ENCODE measurements at regions not wholly inside any gene's neighbourhood (a gene's known extent, or its start where the extent isn't known, plus 50 kb on each side); places are given as distances from the start of the nearest gene placed in this dataset.
"Not testable (repeated sequence)": the region's sequence is repeated elsewhere in the genome, so short reads cannot be mapped to it uniquely, and the experiment has no call there.

DNA sequence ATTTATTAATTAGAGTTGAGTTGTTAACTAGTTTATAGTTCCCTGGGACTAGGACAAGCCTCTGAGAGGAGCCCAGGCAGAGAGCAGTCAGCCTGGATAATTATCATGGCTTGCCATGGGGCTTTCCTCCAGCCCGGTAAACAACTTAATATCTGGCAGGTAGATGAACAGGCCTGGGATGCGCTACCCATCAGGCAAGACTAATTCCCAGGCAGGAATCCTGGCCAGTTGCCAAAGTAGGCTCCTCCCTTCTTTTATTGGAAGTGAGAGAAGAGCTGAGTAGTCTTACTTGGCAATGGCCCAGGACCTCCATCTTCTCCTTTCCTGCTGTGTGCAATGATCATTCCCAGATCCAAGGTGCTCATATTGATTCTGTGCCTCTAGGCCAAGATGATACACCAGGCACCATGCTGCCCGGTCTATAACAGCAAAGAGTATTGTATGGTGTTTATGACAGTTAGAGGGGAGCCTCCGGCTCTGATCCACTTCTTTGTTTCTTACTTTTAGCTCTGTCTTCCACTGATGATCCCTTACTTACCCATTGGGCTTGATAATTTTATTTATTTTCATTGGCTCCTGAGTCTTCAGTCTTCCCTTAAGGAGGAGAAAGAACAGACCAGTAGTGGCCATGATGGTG, 408.7 kb downstream of the REEP3 start:
- DNase-seq, result no peak

DNA sequence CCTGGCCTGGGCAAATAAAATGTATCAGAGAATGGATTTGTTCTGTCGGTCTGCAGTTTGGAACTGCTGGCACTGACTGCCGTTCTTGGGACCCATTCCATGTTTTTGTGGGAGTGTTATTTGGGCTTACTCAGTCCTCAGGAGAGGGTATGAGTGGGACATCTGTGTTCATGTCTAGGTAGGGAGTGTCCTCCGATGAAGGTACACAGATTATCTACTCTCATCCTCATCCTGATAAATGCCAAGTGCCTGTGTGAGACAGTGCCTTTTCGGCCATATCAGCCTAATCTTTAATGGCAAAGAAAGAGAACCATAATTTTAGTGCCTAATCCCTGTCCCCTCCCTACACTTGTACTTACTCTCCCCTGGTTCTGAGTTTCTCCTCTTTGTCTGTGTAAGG, 409.4 kb downstream of the REEP3 start:
- DNase-seq, result no peak

DNA sequence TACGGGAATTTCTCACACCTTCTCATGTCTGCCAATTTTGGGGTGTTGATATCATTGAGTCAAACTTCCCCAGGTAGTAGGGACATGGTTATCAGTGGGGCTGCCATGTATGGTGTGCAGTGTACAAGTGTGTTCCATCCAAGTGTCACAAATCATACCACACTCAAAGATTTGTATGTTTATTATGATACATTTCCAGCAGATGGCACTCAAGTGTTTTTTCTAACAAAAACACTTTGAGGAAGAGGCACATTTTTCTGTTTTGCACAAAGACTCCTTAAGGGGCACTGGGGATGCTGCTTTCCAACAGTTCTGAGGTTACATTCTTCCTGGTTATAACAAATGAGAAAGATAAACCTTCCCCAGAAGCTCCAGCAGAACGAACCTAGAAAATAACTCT, 414.5 kb downstream of the REEP3 start:
- DNase-seq, result no peak

DNA sequence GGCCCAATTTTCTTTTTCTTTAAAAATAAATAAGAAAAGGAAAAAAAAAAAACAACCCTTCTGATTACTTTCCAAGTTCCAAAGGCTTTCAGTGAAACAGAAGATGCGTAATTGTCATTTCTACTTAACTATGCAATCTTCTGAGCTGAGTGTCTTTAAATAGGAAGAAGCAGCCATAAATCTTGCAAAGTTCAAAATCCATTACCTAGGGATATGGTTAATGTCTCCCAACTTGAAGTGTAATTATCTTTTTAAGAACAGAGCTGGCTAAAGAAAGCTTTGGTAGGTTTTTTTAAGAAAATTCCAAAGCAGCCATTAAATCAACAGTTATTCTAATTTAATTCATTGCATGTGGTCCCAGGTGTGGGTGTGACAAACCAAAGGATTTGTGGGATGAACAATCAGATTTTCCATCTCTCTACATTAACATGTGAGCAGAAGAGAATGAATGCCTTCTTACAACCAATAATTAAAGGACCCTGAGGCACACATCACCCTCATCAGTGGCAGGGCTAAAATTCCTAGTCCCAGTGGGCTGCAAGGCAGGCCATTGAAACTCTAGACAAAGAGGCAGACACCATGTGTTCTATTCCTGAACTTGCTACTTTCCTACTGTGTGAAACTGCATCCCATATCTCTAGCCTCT, 419.2 kb downstream of the REEP3 start:
- no peak for DNase-seq

- no peak for DNase-seq
Observed at GRCh38 chr10:63964406-63964805, 443.2 kb downstream of the REEP3 start.

DNA sequence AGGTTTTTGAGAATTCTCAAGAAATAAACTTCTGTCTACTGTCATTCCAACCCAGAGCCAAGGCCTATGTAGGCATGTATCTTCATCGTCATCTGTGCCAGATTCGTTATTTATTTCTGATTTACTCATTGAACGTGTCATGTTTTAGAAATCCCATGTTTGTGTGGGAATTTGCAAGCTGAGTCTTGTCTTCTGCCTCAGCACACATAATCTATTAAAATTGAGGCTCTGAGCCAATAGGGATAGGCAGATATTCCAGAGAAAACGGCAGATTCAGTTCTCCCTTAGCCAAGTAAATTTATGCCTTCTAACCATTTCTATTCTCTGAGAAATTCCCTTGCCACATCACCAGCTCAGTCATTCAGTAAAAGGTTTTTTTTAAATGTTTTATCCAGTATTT, 444.6 kb downstream of the REEP3 start:
- DNase-seq, result no peak

GRCh38 chr10:63972949-63973827, 452.0 kb downstream of the REEP3 start:
- DNase-seq, result no peak

DNA sequence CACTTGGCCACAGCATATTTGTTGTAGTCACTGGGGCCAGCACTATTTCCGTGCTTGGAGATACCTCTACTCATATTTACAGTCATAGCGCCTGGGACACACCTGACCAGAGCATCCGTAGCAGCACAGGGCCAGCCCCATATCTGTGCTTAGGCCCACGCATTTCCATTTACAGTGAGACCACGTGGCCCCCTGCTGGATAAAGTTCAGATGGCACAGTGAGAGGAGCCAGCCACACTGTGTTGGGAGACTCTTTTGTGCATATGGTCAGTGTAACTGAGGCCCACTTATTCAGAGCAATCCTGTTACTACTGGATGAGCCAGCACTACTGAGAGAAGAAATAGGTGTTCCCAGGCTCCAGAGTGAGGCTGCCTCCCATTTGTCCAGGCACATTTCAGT, 455.3 kb downstream of the REEP3 start:
- DNase-seq, result peak; percentile 10

GRCh38 chr10:63977329-63977923, 456.2 kb downstream of the REEP3 start:
- DNase-seq, result no peak

GRCh38 chr10:63980870-63981269, 459.7 kb downstream of the REEP3 start:
- not testable (repeated sequence) for DNase-seq

- DNase-seq, result not testable (repeated sequence)
Observed at GRCh38 chr10:63984061-63984460, 462.9 kb downstream of the REEP3 start.

GRCh38 chr10:63986536-63986935, 465.3 kb downstream of the REEP3 start:
- DNase-seq, result no peak

GRCh38 chr10:63987212-63987611, 466.0 kb downstream of the REEP3 start:
- DNase-seq, result no peak

GRCh38 chr10:63994371-63994770, 473.2 kb downstream of the REEP3 start:
- DNase-seq, result no peak

- DNase-seq, result no peak
Observed at GRCh38 chr10:64007157-64007556, 486.0 kb downstream of the REEP3 start.

DNA sequence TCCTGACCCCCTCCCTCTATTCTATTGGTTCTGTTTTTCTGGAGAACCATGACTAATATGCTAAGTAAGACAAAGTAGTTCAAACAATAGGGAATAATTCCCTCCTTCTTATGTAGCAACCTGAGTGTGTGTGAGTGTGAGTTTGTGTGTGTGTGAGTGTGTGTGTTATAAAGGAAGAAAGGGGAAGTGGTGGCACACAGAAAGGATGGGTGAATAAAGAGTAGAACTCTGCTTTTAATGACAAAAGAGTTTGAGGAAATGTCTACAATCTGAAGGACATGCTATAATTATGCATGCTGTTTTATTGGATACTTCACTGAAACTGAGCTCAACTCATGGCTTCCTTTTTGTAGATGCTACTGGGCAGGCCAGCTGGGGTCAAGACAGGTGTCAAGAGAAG, 489.5 kb downstream of the REEP3 start:
- no peak for DNase-seq

GRCh38 chr10:64011912-64012714, 490.9 kb downstream of the REEP3 start:
- no peak for DNase-seq

GRCh38 chr10:64014281-64014680, 493.1 kb downstream of the REEP3 start:
- no peak for DNase-seq

DNA sequence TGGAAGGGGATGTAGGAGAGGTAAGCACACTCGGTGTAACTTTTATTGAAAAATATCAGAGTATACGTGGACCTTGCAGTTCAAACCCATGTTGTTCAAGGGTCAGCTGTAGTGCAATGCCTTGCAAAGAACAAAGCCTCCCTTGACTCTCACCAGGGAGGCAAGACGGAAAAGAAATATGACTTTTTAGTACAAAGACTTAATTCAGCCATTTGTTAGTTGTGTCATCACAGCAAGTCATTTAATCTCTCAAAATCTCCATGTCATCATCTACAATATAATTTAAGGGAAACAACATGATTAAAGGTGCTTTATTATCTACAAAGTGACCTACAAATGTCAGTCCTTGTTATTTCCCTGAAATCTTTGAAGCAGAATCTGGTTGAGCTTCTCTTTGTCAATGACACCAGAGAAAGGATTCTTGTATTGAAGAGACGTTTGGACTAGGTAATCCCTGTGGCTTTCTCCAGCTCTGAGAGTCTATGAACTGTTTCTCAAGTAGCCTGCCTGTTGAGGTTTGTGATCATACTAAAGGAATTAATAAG, 502.8 kb downstream of the REEP3 start:
- DNase-seq, result no peak

- no peak for DNase-seq
Observed at GRCh38 chr10:64033711-64034110, 512.5 kb downstream of the REEP3 start.

DNA sequence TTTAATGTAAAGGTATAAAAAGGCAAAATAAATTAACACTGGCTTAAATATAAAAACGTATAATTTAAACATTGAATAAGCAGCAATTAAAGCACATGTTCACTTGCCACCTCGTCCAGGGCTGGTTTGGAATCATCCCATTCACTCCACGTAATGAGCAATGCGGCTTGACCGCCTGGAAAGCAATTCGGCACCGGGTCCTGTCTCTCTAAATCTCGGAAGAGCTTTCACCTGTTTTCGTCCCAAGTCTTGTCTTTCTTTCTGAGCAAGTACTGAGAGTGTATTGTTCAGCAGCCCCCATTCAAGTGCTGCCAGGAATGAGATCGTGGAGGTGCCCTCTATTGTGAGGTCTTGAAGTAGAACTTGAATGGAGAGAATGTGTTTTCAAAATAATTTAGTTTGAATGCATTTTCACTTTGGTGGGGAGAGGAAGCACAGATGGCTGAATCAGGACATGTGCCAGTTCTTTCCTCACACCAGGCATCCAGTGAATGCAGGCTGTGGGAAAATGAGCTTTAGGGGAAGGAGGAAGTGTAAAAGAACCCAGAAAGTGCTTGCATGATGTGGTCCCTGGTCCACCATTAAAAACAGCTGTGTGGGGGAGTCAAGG, 515.2 kb downstream of the REEP3 start:
- no peak for DNase-seq

All from NK-92 treated with Interleukin-12 subunit alpha and Interleukin-12 subunit beta, amount 100 ng/mL, for 24 hours (cell line).